CD4-positive, alpha-beta T cell (primary cell): ENCODE measurements at regions not wholly inside any gene's neighbourhood (a gene's known extent, or its start where the extent isn't known, plus 50 kb on each side); places are given as distances from the start of the nearest gene placed in this dataset.

Experiments
- ATAC-seq: fragments of 200-7000 bp; cut with Tn5 transposase; one replicate; pipeline ENCODE4 v1.10.0; 2022; ENCODE audit warnings: mild to moderate bottlenecking; ENCODE audit not compliant: poor library complexity
- CTCF ChIA-PET: fragments of 350-600 bp; sonication (Branson Sonifier 250); formaldehyde crosslinking; loops from one replicate; lab custom pipeline; 2021; ENCODE audit warnings: antibody characterized with exemption, inconsistent platforms; lab: Charles Lee
- POLR2A ChIA-PET: fragments of 350-600 bp; sonication (Branson Sonifier 250); formaldehyde crosslinking; loops from one replicate; lab custom pipeline; 2021; ENCODE audit warnings: antibody characterized with exemption, inconsistent platforms; lab: Charles Lee
- DNase-seq, 14 experiments: peaks; one replicate each; pipeline ENCODE4 v3.0.0-alpha.2; 2013 to 2020; ENCODE audit warnings: mixed read lengths in 2 of 14
- H3K27ac ChIP-seq, 2 donors: one replicate each; pipeline versions ENCODE4 v1.5.1 to v1.7.0; 2013; ENCODE audit warnings: low read length in 2 of 2, low read depth in 1 of 2, mild to moderate bottlenecking in 1 of 2
- H3K27me3 ChIP-seq, 2 experiments: 1 replicate in 1 of 2; 2 replicates in 1 of 2; pipeline versions ENCODE4 v1.6.1 to v1.7.0; 2013; ENCODE audit warnings: low read length in 2 of 2, control low read depth in 1 of 2, mild to moderate bottlenecking in 1 of 2, moderate library complexity in 1 of 2; ENCODE audit not compliant: insufficient read depth in 2 of 2, control insufficient read depth in 1 of 2
- H3K36me3 ChIP-seq: one replicate; pipeline ENCODE4 v1.6.1; 2013; ENCODE audit warnings: low read length, control low read depth; ENCODE audit not compliant: insufficient read depth
- H3K4me1 ChIP-seq: one replicate; pipeline ENCODE4 v1.6.1; 2013; ENCODE audit warnings: low read length, control low read depth; ENCODE audit not compliant: insufficient read depth
- H3K4me3 ChIP-seq: one replicate; pipeline ENCODE4 v1.5.1; 2013; ENCODE audit warnings: mild to moderate bottlenecking, low read length, moderate library complexity
- H3K9me3 ChIP-seq, 2 experiments: 1 replicate in 1 of 2; 2 replicates in 1 of 2; pipeline versions ENCODE4 v1.6.1 to v1.7.0; 2013; ENCODE audit warnings: low read length in 2 of 2, mild to moderate bottlenecking in 2 of 2, control low read depth in 1 of 2, moderate library complexity in 1 of 2; ENCODE audit not compliant: control insufficient read depth in 1 of 2, insufficient read depth in 1 of 2
- H3K27ac Mint-ChIP-seq: one replicate; pipeline ENCODE4 v1.8.0; 2020; ENCODE audit warnings: mixed read lengths
- H3K27me3 Mint-ChIP-seq: one replicate; pipeline ENCODE4 v1.8.0; 2021; ENCODE audit warnings: mixed read lengths
- H3K36me3 Mint-ChIP-seq: one replicate; pipeline ENCODE4 v1.8.0; 2021; ENCODE audit warnings: low read depth, mixed read lengths
- H3K4me1 Mint-ChIP-seq: one replicate; pipeline ENCODE4 v1.8.0; 2021; ENCODE audit warnings: low read depth, mixed read lengths
- H3K4me3 Mint-ChIP-seq: one replicate; pipeline ENCODE4 v1.8.0; 2020; ENCODE audit warnings: mild to moderate bottlenecking, mixed read lengths
- H3K9me3 Mint-ChIP-seq: one replicate; pipeline ENCODE4 v1.8.0; 2020; ENCODE audit warnings: mixed read lengths
- intact Hi-C, 2 experiments: fragments of 100-400 bp; cut with DNase I in 1 of 2; cut with micrococcal nuclease in 1 of 2; formaldehyde crosslinking; loops; one replicate each; pipeline versions ENCODE4 v1.15.1 to v1.9.0; 2023 to 2025; cut with DNase I, micrococcal nuclease
- TF ChIP-seq, protein P1 (sequence below): fragments of 200-600 bp; IDR thresholded peaks from one replicate; pipeline ENCODE4 v1.8.0; 2022; ENCODE audit warnings: antibody characterized with exemption, mild to moderate bottlenecking

DNA sequence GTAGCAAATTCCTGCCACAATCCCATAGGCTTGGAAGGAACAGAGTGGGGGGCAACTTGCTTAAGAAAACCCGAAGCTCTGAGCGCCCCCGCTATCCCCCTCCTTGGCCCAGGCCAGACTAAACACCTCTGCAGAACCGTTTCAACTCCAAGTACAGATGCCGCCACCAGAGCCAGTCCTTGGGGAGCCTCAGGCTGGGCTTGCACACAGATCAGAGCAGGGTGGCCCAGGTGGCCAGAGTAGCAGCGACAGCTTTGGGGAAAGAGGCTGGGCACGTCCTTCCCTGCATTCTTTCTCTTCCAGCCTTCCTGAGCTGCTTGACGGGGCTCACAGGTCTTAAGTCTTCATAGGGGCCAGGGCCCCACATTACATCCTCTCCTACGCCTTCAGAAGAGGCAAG lies 181.6 kb upstream of the ZC3H12A start:
- Mint-ChIP-seq H3K4me3 (no peak overlapping the region), H3K9me3 (no peaks in the 10 kb centered on the region), H3K27me3 (peaks cover 62% of the 10 kb centered on the region), H3K36me3 (no peaks in the 10 kb centered on the region), H3K4me1 (no peaks in the 10 kb centered on the region), H3K27ac (no peak overlapping the region)
- Histone ChIP-seq H3K36me3 (no peaks in the 10 kb centered on the region), H3K9me3 (peaks cover 0 to 6% of the 10 kb centered on the region in 2 experiments), H3K27me3 (peaks cover 11 to 13% of the 10 kb centered on the region in 2 experiments), H3K4me3 (no peak overlapping the region), H3K4me1 (no peaks in the 10 kb centered on the region), H3K27ac (no peak overlapping the region)
- ChIA-PET POLR2A (no interaction called here), CTCF (no interaction called here)
- intact Hi-C loops, result no loop called here
- no peak for ATAC-seq
- TF ChIP-seq, protein P1, sequence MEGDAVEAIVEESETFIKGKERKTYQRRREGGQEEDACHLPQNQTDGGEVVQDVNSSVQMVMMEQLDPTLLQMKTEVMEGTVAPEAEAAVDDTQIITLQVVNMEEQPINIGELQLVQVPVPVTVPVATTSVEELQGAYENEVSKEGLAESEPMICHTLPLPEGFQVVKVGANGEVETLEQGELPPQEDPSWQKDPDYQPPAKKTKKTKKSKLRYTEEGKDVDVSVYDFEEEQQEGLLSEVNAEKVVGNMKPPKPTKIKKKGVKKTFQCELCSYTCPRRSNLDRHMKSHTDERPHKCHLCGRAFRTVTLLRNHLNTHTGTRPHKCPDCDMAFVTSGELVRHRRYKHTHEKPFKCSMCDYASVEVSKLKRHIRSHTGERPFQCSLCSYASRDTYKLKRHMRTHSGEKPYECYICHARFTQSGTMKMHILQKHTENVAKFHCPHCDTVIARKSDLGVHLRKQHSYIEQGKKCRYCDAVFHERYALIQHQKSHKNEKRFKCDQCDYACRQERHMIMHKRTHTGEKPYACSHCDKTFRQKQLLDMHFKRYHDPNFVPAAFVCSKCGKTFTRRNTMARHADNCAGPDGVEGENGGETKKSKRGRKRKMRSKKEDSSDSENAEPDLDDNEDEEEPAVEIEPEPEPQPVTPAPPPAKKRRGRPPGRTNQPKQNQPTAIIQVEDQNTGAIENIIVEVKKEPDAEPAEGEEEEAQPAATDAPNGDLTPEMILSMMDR, result no peak
- DNase-seq, result no peak

DNA sequence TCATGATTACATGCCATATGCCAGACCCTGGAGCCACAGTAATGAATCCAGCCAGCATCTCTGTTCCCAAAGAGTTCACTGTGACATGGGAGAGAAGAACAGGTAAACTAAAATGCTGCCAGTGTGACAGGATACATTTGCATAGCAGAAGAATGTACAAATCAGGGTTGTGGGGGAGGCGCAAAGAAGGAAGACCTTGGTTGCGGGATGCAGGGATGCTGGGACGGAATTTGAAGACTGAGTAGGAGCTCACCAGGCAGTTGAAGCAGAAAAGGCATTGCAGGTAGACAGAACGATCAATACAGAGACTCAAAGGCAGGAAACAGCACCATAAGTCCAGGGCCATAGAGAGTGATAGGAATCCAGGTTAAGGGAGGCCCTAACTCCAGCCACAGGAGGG lies 180.3 kb upstream of the ZC3H12A start:
- DNase-seq (no peak), ATAC-seq (no peak)
- TF ChIP-seq, protein P1, result no peak
- H3K4me1 ChIP-seq, result no peaks in the 10 kb centered on the region
- peaks cover 13% of the 10 kb centered on the region in 2 experiments for H3K27me3 ChIP-seq
- H3K27ac Mint-ChIP-seq, result no peak overlapping the region
- H3K27ac ChIP-seq, result no peak overlapping the region
- H3K9me3 ChIP-seq, result peaks cover 0 to 6% of the 10 kb centered on the region in 2 experiments
- no peaks in the 10 kb centered on the region for H3K9me3 Mint-ChIP-seq
- ChIA-PET POLR2A (no interaction called here), CTCF (no interaction called here)
- H3K27me3 Mint-ChIP-seq, result peaks cover 67% of the 10 kb centered on the region
- H3K36me3 ChIP-seq, result no peaks in the 10 kb centered on the region
- no peak overlapping the region for H3K4me3 Mint-ChIP-seq
- no peak overlapping the region for H3K4me3 ChIP-seq
- intact Hi-C loops, result no loop called here
- H3K4me1 Mint-ChIP-seq, result no peaks in the 10 kb centered on the region
- no peaks in the 10 kb centered on the region for H3K36me3 Mint-ChIP-seq

DNA sequence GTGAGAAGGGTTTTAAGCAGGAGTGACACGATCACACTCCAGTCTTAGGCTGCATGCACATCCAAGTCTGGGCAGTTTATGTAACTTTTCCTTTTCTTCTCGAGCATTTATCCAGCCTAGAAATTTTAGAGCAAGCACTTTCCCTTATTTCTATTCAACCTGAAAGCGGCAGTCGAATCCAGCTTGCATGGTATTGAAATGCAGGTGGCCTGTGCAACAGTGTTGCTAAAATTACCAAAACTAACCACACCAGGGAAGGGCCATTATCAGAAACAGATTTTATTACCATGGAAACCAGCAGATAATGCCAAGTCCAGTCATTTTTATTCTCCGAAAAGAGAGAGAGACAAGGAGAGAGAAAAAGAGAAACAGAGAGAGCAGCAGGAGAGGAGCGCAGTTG lies 179.9 kb upstream of the ZC3H12A start:
- no peak for ATAC-seq
- no peak overlapping the region for H3K27ac Mint-ChIP-seq
- no peaks in the 10 kb centered on the region for H3K4me1 Mint-ChIP-seq

More for the DNA sequence above, 179.9 kb upstream of the ZC3H12A start:
- Histone ChIP-seq H3K27ac (no peak overlapping the region), H3K36me3 (no peaks in the 10 kb centered on the region), H3K9me3 (peaks cover 0 to 6% of the 10 kb centered on the region in 2 experiments), H3K4me1 (no peaks in the 10 kb centered on the region), H3K4me3 (no peak overlapping the region), H3K27me3 (peaks cover 14 to 17% of the 10 kb centered on the region in 2 experiments)
- peaks cover 70% of the 10 kb centered on the region for H3K27me3 Mint-ChIP-seq
- intact Hi-C loops, result no loop called here
- H3K36me3 Mint-ChIP-seq, result no peaks in the 10 kb centered on the region
- CTCF ChIA-PET, result no interaction called here
- H3K9me3 Mint-ChIP-seq, result no peaks in the 10 kb centered on the region
- DNase-seq, result no peak
- POLR2A ChIA-PET, result no interaction called here
- H3K4me3 Mint-ChIP-seq, result no peak overlapping the region
- TF ChIP-seq, protein P1, result no peak
